HG03565 (cell line): ENCODE measurements at regions not wholly inside any gene's neighbourhood (a gene's known extent, or its start where the extent isn't known, plus 50 kb on each side); places are given as distances from the start of the nearest gene placed in this dataset.

ENCODE experiments used
- ATAC-seq: cut with Tn5 transposase; IDR thresholded peaks from one replicate; pipeline ENCODE4 v1.9.1; 2021; ENCODE audit warnings: mild to moderate bottlenecking, moderate library complexity; ENCODE audit not compliant: unreplicated experiment

DNA sequence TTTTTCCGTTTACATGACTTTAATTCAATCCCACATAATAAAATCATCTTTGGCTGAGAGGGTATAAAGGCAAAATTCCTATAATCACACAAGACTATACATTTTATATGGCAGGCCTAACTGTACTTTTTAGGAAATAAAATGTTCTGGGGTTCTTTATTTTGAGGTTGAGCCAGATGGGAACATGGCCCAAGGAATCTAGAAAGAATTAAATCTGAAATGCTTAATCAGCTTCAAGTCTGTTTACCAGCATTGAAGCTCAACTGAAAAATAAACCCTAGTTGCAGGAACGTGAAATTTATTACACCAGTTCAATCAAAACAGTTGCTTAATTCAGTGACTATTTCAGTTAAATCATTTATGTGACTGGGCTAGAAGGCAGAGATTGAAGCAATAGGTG lies 191.0 kb upstream of the BTG1 start:
- ATAC-seq: no peak

DNA sequence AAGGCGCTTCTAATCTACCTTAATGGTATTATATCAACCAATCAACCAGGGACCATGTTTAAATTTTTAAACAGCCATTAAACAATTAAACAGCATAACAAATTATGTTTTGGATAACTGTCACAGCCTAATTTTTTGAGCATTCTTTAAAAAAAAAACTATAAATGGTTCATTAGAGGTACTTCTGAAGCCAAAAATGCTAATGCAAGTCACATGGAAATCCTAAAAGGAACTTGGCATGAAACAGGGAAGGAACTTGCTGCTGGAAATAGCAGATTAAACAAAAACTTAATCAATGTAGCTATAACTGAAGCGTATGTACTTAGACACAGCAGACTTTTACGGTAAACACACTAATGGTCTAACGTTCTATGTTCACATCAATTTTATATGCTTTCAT lies 190.2 kb upstream of the BTG1 start:
- no peak for ATAC-seq

DNA sequence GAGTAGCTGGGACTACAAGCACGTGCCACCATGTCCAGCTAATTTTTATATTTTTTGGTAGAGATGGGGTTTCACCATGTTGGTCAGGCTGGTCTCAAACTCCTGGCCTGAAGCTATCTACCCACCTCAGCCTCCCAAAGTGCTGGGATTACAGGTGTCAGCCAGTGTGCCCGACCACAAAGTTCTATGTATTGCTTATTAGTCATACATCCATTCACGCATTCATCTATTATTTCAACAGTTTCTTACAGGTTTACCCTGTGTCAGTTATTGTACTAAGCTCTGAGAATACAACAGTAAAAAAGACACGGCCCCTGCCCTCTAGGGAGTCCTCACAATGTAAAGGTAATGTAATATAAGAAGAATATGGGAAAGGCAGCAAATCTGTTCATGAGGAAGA lies 188.9 kb upstream of the BTG1 start:
- no peak for ATAC-seq

DNA sequence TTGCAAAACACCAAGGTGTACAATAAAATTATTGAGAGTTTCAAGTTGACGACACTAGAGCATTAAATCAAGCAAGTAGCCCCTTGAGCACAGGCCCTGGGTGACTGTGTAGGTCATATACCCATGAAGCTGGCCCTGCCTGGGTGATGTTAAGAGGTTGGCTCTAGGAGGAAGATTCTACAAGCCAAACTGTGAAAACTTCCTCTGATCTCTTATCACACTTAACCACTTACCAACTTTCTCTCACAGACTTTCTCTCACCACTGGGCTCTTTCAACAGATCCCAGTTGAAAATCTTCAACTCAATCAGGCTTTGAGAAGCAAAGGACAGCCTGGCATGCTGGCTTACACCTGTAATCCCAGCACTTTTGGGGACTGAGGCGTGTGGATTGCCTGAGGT lies 186.9 kb upstream of the BTG1 start:
- no peak for ATAC-seq

DNA sequence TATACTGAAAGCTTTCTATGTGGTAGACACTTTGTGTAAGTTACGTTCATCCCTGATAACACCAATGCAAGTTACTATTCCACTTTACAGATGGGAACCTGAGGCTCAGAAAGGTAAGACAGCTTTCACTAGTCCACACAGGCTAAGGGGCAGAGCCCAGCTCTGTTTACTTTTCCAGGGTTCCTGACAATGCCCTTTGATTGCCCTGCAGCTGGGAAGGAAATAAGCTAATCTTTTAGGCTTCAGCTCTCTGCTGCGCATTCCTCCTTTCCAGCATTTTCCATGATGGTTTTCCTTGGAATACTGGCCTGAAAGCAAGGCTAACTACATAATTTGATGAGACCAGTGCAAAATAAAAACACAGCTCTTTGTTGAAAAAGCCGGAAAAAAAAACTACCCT lies 185.7 kb upstream of the BTG1 start:
- ATAC-seq: no peak

DNA sequence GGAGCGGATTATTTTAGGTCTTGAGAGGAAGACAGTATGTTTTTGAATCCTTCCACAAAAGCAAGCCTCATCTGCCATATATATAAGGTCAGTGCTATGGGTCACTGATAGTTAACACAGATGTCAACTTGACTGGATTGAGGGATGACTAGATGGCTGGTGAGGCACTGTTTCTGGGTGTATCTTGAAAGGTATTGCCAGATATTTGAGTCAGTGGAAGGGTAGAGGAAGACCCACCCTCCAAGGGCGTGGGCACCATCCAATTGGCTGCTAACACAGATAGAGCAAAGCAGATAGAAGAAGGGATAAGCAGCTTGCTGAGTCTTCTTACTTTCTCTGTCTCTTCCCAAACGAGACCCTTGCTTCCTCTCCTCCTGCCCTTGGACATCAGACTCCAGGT lies 185.0 kb upstream of the BTG1 start:
- no peak for ATAC-seq

DNA sequence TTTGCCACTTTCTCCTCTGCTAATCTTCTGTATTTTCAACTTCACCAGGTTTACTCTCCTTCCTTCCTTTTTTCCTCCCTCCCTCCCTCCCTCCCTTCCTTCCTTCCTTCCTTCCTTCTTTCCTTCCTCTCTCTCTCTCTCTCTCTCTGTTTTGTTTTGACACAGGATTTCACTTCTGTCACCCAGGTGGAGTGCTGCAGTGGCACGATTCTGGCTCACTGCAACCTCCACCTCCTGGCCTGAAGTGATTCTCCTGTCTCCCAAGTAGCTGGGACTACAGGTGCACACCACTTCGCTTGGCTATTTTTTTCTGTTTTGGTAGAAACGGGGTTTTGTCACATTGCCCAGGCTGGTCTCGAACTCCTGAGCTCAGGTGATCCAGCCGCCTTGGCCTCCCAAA lies 181.2 kb upstream of the BTG1 start:
- no peak for ATAC-seq

DNA sequence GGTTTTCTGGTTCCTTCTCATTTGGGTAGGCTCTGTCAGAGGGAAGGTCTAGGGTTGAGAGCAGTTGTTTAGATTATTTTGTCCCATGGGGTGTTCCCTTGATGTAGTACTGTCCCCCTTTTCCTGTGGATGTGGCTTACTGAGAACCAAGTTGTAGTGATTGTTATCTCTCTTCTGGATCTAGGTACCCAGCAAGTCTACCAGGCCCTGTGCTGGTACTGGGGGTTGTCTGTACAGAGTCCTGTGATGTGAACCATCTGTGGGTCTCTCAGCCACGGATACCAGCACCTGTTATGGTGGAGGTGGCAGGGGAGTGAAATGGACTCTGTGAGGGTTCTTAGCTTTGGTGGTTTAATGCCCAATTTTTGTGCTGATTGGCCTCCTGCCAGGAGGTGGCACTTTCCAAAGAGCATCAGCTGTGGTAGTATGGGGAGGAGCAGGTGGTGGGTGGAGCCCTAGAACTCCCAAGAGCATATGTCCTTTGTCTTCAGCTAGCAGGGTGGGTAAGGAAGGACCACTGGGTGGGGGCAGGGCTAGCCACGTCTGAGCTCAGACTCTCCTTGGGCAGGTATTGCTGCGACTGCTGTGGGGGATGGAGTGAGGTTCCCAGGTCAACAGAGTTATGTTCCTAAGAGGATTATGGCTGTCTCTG lies 179.3 kb upstream of the BTG1 start:
- no peak for ATAC-seq

DNA sequence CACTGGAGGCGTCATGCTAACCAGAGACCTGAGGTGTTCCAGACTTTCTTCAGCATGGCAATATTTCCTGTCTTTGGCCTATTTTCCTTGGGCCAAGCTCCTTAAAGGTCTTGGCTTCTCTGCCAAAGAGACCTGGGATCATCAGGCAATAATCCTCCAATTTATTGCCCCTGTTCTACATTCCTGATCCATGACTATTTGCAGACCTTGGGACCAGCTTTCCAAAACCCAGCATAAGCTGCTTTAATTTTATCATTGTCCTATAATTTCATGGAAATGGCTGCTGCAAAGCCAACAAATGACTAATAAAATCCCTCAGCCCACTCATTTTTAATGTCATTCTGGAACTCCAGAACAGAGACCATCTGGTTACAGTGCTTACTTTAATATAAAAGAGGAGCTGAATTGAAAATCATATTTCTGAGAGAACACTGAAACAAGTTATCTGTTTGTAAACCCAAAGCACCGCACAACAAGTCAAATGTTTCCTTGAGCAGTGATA lies 166.9 kb upstream of the BTG1 start:
- no peak for ATAC-seq

DNA sequence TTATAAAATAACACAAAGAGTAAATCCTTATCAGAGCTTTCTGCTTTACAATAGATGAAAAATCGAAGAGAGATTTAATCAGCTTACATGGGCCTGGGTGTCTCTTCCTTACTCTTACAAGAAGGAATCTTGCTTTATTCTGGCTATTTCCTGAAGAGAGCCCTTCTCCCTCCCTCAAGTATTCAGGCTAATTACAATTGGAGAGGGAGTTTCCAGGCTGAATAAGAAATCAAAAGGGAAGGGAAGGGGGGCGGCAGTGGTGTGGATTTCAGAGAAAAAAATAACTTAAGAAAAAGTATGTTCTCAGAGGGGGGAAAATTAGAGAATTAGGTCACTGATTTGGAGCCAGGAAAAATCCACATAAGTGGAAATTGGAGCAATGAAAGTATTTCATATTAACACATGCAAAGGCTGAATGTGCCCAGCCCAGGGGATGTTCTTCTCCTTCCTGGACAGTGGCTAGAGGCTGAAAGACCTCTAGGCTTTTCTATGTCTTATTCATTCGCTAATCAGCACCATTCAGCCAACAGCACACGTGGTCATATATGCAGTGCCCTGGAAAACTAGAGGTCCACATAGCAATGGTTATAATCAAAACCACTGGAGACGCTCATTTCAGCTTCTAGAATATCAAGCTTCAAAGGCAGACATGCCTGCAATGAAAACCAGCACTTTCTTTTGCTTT lies 158.9 kb upstream of the BTG1 start:
- ATAC-seq: no peak

DNA sequence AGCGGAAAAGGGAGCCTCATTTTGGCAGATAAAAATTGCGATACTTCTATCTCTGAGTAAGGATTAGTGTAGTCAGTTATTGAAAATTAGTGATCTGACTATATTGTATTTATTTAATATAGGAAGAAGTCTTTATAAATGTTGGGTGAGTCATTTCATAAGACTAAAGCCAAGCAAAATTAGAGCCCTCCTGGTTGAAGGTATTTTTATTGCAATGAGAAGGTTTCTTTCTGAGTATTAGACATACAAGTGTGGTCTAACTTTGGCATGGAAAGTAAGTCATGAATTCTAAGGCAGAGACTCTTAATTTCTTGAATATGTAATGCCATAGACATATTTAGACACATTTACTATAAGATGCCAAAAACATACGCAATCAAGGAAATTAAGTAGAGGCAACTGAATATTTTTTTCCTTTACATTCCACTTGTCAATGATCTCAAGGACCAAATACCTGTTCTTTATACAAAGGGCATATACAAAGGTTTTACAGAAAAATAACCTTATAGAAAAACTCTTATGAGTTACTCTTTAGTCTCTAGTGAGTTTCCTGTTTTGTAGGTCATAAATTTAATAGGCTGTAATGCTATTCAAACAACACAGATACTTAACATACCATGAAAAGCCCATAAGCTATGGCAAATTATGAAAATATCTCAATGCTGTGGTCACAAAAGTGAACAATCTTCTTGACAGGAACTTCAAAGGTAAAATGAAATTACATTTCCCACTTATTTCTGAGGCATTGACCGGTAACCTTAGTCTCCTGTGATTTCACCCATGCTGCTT lies 156.6 kb upstream of the BTG1 start:
- ATAC-seq: no peak

DNA sequence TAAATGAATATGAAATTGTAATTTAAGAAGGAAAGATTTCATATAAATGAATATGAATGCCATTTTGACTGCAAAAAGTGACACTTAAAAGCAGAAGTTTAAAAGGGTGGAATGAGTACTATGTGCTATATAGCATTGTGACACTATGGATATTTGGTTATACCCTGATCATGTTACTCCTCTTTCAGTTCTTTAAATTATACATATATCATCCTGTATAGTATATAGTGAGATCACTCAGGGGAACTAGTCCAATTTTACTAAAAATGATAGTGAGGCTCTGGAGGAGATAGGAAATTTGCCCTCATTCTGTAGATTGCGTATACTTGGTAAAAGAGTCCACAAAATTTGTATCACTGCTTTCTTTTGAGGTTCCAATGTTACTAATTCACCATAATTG lies 155.7 kb upstream of the BTG1 start:
- no peak for ATAC-seq

DNA sequence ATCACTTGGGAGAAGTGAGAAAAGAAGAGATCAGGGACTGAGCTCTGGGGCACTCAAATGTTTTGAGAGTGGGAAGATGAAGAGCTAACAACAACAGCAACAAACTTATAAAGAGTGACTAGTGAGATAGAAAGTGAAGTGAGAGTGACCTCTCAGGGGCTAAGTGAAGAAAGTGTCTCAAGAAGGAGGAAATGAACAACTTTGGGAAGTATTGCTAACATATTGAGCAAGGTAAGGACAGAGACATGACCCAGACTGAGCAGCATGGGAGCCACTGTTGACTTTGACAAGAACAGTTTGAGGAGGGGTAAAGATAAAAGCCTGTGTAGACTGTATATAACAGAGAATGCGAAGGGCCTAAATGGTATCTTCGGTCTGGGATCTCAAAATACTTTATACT lies 155.1 kb upstream of the BTG1 start:
- ATAC-seq: no peak

DNA sequence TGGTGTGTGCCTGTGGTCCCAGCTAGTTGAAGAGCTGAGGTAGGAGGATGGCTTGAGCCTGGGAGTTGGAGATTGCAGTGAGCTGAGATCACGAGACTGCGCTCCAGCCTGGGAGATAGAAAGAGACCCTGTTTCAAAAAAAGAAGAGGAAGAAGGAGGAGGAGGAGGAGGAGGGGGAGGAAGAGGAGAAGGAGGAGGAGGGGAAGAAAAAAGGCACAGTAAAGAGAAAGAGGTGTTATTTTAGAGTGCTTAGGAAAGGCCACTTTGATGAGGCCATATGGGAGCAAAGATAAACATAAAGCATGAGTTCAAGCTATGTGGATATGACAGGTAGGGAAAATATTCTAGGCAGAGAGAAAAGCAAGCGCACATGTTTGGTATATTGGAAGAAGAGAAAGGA lies 154.1 kb upstream of the BTG1 start:
- ATAC-seq: no peak

DNA sequence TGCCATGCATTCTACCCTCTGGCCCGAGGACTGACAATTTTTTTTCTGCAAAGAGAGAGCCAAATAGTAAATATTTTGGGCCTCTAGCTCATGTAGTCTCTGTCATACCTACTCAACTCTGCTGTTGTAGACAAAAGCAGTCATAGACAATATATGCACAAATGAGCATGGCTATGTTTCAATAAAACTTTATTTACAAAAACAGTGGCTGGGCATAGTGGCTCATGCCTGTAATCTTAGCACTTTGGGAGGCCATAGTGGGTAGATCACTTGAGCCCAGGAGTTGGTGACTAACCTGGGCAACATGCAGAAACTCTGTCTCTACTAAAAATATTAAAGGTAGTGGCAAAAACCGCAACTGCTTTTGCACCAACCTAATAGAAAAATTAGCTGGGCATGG lies 153.7 kb upstream of the BTG1 start:
- ATAC-seq: no peak

DNA sequence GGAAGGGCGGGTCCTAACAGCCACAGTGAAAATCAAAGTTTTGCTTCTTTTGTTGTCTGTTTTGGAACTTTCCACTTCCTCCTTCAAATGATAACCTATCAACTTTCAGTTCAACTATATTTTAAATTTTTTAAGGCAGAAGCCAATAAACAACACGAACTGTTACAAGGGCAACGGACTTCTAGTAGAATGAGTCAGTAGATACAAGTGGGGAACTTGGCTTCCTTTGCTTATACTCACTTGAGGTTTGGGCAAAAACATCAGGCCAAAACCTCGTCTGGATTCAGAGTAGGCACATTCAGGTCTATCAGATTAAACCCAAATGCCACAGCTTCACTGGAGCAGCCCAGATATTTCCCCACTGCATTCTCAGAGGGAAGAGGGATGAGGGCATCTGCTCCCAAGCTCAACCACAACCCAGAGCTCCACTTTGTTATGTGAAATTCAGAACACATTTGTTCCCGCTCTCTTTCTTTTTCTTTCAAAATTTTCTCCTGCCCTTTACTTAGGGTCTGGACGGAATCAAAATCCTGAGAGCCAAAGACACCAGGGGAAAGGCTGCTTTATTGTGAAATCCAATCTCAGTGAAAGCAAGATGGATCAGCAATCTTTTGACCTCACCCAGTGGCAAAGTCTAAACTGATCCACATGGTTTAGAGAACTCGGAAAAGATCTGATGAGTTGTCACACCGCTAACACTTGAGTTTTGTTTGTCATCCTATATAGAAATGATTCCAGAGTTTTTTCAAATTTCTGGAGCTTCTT lies 152.5 kb upstream of the BTG1 start:
- ATAC-seq: no peak

DNA sequence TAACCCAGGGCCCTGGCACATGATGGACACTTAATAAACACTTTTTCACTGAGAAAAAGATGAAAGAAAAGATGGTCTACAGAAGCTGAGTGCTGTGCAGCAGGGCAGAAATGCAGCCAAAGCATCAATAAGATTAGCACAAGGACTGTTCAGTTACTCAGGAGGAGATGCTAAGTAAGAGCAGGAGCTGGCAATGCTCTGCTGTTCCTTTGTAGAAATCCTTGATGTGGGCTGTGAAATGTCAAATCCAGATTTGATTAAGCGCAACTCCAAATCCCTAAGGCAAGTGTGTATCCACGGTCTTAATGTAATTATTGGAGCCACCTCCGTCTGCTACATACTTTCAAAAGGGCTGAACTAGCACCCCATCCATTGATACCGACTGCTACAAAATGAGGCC lies 151.8 kb upstream of the BTG1 start:
- ATAC-seq: no peak

DNA sequence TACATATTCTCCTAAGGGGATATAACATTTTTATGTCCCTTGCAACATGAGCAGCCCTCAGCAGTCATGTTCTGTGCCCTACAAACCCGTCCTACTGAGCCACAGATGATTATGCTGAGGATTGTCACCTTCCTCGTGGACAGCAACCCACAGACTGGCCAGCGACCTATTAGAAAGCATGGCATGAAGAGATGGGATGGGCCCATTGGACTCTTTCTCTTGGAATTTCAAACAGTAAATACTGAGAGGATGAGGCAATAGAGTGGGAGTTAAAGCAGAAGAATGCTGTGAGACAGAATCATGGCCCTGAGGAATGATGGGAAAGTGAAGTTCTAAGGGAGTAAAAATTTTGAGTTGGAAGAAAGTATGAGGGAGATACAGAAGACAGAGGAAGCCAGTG lies 149.9 kb upstream of the BTG1 start:
- ATAC-seq: no peak

DNA sequence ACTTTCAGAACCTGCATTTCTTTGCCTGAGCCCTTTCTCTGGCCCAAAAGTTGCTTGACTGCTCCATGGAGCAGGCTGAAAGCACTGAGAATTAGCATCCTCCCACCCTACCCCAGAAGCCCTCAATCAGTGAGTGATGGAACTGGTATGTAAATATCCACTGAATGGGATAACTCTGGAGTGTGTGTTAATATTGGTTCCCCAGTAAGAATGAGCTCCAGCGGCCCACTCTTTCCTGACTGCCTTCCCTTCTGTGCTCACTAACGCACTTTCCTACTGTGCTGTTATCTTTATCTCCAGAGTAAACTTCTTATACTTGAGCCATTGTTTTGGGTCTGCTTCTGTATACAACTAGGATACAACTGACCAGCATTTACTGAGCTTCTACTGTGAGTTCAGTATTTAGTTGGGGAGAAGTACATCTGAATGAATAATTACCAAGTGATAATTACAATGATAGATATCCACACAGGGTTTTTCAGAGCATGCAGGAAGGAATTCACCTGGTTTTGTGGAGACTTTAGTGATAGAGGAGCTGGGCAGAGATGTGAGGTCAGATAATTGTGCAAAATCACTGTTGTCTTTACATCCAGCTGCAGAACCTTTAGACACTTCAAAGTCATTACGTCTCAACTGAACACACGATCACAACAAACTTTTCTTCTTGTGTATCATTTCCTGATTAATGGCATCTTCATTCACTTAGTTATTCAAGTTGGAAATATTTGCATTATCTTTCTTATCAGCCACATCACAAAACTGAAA lies 149.2 kb upstream of the BTG1 start:
- no peak for ATAC-seq

DNA sequence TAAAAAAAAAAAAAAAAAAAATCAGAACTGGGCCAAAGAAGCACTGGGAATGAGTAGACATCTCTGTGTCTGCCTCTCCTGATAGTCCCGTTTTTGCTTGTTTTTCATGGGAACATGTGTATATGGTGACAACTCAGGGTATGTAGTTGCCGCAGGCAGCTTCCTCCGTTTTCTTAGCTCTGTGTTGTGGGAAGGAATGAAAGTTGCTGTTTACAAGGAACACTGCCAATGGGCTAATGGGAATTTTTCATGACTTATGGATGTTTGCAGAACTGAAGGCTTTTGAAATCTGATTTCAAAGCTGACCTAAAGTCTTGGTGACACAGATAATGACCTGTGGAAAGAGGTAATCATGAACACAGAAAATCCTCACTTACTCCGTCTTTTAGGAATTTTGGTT lies 146.4 kb upstream of the BTG1 start:
- ATAC-seq: no peak

DNA sequence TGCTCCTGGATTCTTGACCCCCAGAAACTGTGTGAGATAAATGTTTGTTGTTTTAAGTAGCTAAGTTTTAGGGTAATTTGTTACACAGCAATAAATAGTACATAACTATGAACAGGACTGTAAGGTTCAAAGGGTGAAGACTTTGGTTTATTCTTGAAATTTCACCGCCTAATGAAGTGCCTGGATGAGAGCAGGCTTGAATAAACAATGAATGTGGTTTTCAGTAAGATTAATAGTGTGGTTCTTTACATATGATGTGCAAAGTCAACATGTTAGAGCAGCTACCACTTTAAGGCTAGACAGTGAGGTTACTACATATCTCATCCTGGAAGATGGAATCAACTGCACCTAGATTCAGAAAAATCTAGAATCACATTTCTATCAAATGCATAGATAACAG lies 145.2 kb upstream of the BTG1 start:
- no peak for ATAC-seq
